GM18870 (cell line): ENCODE measurements at regions not wholly inside any gene's neighbourhood (a gene's known extent, or its start where the extent isn't known, plus 50 kb on each side); places are given as distances from the start of the nearest gene placed in this dataset.
"Not testable (repeated sequence)": the region's sequence is repeated elsewhere in the genome, so short reads cannot be mapped to it uniquely, and the experiment has no call there.

ENCODE experiments used
- ATAC-seq: cut with Tn5 transposase; IDR thresholded peaks from one replicate; pipeline ENCODE4 v1.9.1; 2021; ENCODE audit warnings: moderate library complexity; ENCODE audit not compliant: unreplicated experiment

DNA sequence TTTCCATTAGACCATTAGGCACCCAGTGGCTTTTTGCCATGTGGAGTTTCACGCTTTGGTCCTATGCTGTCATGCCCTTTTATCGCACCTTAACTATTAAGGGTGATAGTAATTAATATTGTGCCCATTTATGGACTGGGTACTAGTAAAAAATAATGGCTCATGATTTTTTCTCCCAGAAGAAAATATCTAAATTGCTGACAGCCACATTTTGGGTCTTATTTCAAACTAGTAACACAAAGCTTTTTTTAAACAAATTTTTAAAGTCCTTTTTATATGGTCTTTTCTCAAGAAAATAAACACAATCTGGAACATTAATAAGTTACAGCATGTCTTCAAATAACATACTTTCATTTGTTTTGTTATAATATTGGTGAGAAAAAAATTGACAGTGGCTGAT is 179.7 kb downstream of the ANKRD7 start:
- no peak for ATAC-seq

GRCh38 chr7:118418433-118418832 is 193.9 kb downstream of the ANKRD7 start:
- ATAC-seq: no peak

DNA sequence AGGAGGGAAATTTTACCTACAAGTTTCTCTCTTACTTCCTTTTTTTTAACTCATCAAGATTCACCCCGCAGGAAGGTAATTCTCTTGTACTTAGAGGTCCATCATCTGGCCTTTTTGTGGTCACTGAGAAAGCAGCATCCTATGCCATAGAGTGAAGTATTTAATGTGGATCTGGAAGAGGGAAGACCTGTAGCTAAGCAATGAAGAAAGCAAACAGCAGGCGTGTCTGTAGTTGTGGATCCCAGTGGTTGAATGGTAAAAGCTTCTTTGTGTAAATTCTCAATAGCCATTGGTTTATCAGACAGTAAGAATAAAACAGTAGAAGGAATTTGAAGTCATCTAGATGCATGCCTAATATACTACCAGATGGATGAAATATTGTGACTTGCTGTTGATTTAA is 196.4 kb downstream of the ANKRD7 start:
- ATAC-seq: no peak

DNA sequence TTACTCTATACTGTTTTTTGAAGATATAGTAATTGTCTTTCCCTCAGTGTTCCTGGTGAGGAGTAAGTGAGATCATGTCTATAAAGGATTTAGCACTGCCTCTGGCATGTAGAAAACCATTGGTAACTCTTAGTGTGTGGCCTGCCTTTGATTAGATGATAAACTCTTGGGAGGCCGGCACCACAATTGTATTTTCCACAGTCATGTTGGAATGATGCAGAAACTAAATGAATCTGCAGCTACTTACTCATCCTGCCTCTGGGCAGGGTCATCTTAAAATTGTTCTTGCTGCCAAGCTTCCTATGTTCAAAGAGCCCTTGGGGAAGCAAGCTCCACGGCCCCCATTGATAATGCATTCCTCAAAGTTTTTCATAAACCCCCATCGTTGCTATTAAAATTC is 204.6 kb downstream of the ANKRD7 start:
- ATAC-seq: no peak

DNA sequence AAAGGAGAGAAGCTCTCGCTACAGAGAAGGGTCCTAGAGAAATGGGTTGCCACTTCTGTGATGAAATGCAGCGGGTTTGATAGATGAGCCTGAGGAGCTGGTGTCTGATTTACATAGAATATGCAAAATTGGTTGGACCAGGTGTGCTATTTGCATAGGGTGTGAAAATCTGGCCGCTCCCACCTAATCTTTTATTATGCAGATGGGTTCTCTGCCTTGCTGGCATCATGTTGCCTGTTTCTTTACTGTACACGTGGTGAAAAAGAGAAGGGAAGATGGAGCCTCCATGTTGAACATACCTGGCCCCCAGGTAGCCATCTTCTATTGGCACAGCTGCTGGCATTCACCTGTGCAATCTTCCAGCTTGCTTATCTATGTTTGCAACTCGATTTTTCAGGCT is 212.2 kb downstream of the ANKRD7 start:
- ATAC-seq: no peak

DNA sequence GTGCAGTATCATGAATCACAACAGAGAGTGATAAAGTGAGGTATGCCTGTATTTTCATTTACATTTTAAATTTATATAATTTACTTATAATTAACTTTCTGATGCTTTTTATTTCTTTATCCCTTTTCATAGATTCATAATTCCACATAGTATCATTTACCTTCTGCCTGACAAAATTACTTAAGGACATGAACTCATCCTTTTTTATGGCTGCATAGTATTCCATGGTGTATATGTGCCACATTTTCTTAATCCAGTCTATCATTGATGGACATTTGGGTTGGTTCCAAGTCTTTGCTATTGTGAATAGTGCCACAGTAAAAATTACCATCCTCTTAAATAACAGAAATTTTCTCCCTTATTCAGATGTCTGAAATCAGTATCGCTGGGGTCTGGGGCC is 224.5 kb downstream of the ANKRD7 start:
- ATAC-seq: not testable (repeated sequence)

DNA sequence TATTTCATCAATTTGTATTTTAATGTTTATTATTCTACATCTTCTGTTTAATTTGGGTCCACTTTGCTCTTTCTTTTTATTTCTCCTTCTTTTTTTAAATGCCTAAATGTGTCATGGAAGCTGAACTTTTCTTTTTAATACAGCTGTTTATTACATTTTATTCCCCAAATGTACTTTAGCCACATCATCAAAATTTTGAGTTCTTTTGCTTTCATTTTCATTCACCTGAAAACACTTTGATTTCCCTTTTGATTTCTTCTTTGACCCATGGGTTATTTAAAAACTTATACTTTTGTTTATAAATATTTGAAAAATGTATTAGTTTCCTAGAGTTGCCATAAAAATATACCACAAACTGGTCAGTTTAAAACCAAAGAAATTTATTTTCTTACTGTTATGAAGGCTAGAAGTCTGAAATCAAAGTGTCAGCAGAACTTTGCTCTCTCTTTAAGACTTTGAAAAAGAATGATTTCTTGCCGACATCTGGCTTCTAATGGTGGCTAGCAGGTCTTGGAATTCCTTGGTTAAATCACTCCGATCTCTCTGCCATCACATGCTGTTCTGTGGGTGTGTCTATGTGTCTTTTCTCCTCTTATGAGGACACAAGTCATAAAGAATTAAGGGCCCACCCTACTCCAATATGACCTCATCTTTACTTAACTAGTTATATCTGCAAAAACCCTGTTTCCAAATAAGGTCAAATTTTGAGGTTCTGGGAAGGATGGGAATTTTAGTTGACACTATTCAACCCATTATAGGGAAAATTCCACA is 225.5 kb downstream of the ANKRD7 start:
- no peak for ATAC-seq

DNA sequence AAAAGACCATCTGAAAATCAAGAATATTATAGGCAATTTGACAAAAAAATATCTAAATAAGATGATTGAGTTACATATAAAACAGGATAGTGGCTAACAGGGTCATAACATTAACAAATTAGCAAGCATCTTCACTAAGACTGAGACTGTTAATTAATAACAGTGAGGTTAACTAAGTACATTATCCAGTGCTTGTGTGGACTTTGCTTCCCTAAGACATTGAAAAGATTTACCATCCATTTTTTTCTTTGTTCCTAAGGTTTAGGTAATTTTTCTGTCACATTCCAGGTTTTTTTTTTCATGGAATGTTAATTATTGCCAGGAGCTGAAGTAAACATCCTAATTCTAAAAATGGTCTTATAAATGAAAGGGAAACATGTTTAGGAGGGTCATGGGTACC is 227.6 kb downstream of the ANKRD7 start:
- no peak for ATAC-seq

DNA sequence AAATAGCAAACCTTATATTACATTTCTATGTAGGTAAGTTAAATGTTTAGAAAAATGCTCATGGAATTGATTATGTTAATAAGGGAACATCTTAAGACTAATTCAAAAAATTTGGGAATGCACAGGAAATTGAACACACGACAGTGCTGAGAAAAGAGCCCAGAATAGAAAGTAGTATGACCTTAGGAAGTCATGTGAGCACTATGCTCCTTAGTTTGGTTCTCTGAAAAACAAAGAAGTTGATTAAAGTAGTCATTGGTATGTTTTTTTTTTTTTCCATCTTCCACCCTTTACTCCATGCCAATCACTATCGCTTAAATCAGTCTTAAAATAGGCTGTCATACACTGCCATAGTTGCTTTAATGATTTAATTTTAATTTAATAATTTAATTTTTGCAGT is 242.9 kb downstream of the ANKRD7 start:
- ATAC-seq: no peak

GRCh38 chr7:118472581-118472980 is 248.1 kb downstream of the ANKRD7 start:
- ATAC-seq: no peak

- ATAC-seq: no peak
Observed at GRCh38 chr7:118473271-118473670, 248.8 kb downstream of the ANKRD7 start.

DNA sequence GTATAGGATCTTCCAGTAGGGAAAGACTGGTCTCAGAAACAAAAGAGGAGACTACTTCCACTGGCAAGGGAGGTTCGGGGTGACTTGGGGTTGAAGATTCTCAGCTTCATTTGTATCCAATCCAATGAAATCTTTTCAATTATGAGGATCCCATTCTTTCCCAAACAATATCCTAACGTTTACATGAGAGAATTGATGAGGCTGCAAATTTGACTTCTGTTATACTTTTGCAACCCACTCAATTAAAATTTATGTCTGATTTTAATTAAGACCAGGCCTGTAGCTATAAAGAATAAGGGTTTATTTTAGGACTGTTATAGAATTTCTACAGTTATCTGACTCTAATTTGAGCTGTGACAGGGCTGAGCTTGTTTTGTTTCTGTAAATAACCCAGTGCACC is 251.5 kb downstream of the ANKRD7 start:
- no peak for ATAC-seq

- no peak for ATAC-seq
Observed at GRCh38 chr7:118477036-118477435, 252.5 kb downstream of the ANKRD7 start.

- ATAC-seq: no peak
Observed at GRCh38 chr7:118478236-118478635, 253.7 kb downstream of the ANKRD7 start.

- no peak for ATAC-seq
Observed at GRCh38 chr7:118478931-118479330, 254.4 kb downstream of the ANKRD7 start.

DNA sequence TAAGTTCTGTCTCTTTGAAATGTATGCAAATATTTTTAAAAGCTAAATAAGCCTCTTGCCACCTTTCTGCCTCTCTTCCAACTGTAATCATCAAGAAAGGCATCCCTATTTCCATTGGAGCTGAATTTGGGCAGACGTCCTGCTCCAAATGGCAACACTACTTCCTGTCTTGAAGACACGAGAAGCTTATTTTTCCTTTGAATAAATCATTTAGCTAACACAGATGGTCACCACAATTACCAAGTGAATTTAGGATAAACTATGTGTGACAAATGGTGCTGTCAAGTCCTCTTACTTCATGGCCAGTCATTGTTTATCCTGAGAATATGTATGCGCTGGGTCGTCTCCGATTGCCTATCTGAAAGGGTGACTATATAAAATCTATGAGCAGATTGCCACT is 268.0 kb downstream of the ANKRD7 start:
- ATAC-seq: no peak

GRCh38 chr7:118496138-118496644 is 271.7 kb downstream of the ANKRD7 start:
- ATAC-seq: no peak

DNA sequence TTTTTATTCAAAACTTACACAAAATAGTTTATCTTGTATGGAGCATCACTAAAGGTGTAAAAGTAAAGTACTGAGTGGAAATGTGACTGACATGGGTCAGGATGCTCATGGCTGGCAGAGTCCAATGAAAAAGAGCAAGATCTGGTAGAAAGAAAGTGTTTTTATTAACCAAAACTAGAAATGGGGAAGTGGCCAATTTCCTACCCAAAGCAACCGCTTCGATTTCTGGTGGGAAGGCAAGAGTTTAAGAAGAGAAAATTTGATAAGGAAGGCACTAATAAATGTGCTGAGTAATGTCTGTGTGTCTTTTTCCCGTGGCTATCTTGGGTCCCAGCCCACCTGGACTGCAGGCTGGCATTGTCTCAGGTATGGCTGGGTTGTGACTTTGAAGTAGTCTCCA is 277.7 kb downstream of the ANKRD7 start:
- no peak for ATAC-seq

DNA sequence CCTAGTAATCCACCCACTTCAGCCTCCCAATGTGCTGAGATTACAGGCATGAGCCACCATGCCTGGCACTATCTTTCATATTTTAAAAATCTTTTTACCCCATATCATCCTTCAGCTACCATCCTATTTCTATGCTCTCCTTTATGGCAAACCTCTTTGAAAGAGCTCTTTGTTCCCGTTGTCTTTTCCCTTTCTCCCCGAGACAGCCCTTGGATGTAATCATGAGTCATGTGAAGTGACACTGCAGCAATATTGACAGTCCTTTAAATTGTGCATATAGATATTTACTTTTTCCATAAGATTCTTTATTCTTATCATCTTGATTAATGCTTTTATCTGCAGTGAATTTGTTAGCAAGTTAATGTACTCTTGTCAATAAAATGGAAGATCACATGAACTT is 286.6 kb downstream of the ANKRD7 start:
- ATAC-seq: no peak

DNA sequence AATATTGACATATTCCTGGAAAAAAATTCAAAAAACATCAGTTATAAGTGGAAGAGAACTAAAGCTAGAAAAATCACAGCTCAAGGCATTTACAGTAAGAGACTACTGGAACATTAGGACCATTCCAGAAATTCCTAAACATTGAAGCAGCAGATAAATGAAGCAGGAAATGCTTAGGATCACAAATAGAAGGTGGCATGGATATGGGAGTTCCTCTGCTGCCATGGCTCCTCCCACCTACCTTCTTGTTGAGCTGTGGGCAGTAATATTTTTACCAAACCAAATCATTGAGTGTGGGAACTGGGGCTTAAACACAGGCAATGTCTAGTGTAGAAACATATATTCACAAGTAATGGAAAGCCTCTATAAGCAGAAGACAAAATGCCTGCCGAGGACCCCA is 292.8 kb downstream of the ANKRD7 start:
- ATAC-seq: no peak

DNA sequence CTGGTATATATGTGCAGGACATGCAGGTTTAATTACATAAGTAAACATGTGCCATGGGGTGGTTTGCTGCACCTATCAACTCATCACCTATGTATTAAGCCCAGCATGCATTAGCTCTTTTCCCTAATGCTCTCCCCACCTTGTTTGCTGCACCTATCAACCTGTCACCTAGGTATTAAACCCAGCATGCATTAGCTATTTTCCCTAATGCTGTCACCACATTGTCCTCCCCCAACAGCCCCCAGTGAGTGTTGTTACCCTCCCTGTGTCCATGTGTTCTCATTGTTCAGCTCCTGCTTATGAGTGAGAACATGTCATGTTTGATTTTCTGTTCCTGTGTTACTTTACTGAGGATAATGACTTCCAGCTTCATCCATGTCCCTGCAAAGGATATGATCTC is 300.5 kb downstream of the ANKRD7 start:
- ATAC-seq: no peak

GRCh38 chr7:118531566-118531965 is 307.1 kb downstream of the ANKRD7 start:
- no peak for ATAC-seq

DNA sequence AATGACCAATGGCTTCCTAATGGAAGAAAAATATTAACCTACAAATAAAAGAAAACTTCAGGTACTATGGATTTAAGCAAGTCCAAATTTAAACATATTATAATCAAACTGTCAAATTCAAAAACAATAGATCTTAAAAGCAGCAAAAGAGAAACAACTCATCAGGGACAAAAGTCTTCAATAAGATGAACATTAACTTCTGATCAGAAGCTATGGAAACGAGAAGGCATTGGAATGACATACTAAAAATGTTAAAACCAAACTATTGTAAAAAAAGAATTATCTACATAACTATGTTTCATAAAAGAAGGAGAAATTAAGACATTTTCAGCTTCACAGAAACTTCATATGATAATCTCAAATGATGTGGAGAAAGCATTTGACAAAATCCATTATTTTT is 334.7 kb downstream of the ANKRD7 start:
- no peak for ATAC-seq
